CD8-positive, alpha-beta memory T cell (primary cell): ENCODE measurements at regions not wholly inside any gene's neighbourhood (a gene's known extent, or its start where the extent isn't known, plus 50 kb on each side); places are given as distances from the start of the nearest gene placed in this dataset.

ENCODE experiments used
- CTCF ChIA-PET: fragments of 350-600 bp; sonication (Branson Sonifier 250); formaldehyde crosslinking; loops from one replicate; lab custom pipeline; 2021; ENCODE audit warnings: antibody characterized with exemption; lab: Charles Lee
- POLR2A ChIA-PET: fragments of 350-600 bp; sonication (Branson Sonifier 250); formaldehyde crosslinking; loops from one replicate; lab custom pipeline; 2021; ENCODE audit warnings: antibody characterized with exemption; lab: Charles Lee
- DNase-seq, 5 donors: peaks; one replicate each; pipeline versions ENCODE4 v3.0.0 to v3.0.0-alpha.2; 2020 to 2022; ENCODE audit warnings: mixed read lengths in 1 of 5
- H3K27ac ChIP-seq: one replicate; pipeline ENCODE4 v1.7.0; 2013; ENCODE audit warnings: low read depth, mild to moderate bottlenecking, low read length, moderate library complexity
- H3K27me3 ChIP-seq: 2 replicates; pipeline ENCODE4 v1.7.0; 2013; ENCODE audit warnings: low read length, mild to moderate bottlenecking; ENCODE audit not compliant: insufficient read depth, poor library complexity, severe bottlenecking
- H3K36me3 ChIP-seq: 2 replicates; pipeline ENCODE4 v1.7.0; 2013; ENCODE audit warnings: mild to moderate bottlenecking, low read length, moderate library complexity; ENCODE audit not compliant: insufficient read depth
- H3K4me1 ChIP-seq: 2 replicates; pipeline ENCODE4 v1.7.0; 2013; ENCODE audit warnings: mild to moderate bottlenecking, low read length, moderate library complexity; ENCODE audit not compliant: insufficient read depth
- H3K4me3 ChIP-seq: 2 replicates; pipeline ENCODE4 v1.7.0; 2013; ENCODE audit warnings: mild to moderate bottlenecking, low read length
- H3K9me3 ChIP-seq: 2 replicates; pipeline ENCODE4 v1.7.0; 2013; ENCODE audit warnings: mild to moderate bottlenecking, low read length
- H3K27ac Mint-ChIP-seq, 8 donors: one replicate each; pipeline ENCODE4 v1.8.0; 2020 to 2021; ENCODE audit warnings: mixed read lengths in 8 of 8, mild to moderate bottlenecking in 6 of 8, inconsistent platforms in 3 of 8, moderate library complexity in 3 of 8
- H3K27me3 Mint-ChIP-seq, 2 donors: one replicate each; pipeline ENCODE4 v1.8.0; 2020 to 2021; ENCODE audit warnings: mixed read lengths in 2 of 2, mild to moderate bottlenecking in 1 of 2, moderate library complexity in 1 of 2
- H3K36me3 Mint-ChIP-seq, 3 donors: one replicate each; pipeline ENCODE4 v1.8.0; 2020 to 2021; ENCODE audit warnings: mixed read lengths in 3 of 3, inconsistent platforms in 1 of 3, mild to moderate bottlenecking in 1 of 3
- H3K4me1 Mint-ChIP-seq, 3 donors: one replicate each; pipeline ENCODE4 v1.8.0; 2020 to 2021; ENCODE audit warnings: mixed read lengths in 3 of 3, inconsistent platforms in 1 of 3, mild to moderate bottlenecking in 1 of 3
- H3K4me3 Mint-ChIP-seq, 7 donors: one replicate each; pipeline ENCODE4 v1.8.0; 2020 to 2021; ENCODE audit warnings: mixed read lengths in 7 of 7, mild to moderate bottlenecking in 6 of 7, moderate library complexity in 4 of 7, inconsistent platforms in 2 of 7
- H3K9me3 Mint-ChIP-seq, 5 donors: one replicate each; pipeline ENCODE4 v1.8.0; 2020 to 2022; ENCODE audit warnings: mixed read lengths in 5 of 5, mild to moderate bottlenecking in 3 of 5, moderate library complexity in 2 of 5, inconsistent platforms in 1 of 5

- no peaks in the 10 kb centered on the region for H3K9me3 ChIP-seq
- no peaks in the 10 kb centered on the region for H3K4me1 Mint-ChIP-seq
- H3K27ac ChIP-seq: no peak overlapping the region
- H3K27ac Mint-ChIP-seq: no peak overlapping the region
- no peak overlapping the region for H3K4me3 Mint-ChIP-seq
- no peaks in the 10 kb centered on the region for H3K9me3 Mint-ChIP-seq
- H3K4me3 ChIP-seq: no peak overlapping the region
- no peaks in the 10 kb centered on the region for H3K36me3 Mint-ChIP-seq
- no peak for DNase-seq
- H3K27me3 ChIP-seq: no peaks in the 10 kb centered on the region
- H3K36me3 ChIP-seq: no peaks in the 10 kb centered on the region
- POLR2A ChIA-PET: interaction anchor here (0.7 kb wide), 1 partner anchor 21 kb away, joined by 3 read pairs; no protein-coding TSS in a partner anchor
- H3K4me1 ChIP-seq: no peaks in the 10 kb centered on the region
- CTCF ChIA-PET: no interaction called here
- peaks cover 5 to 8% of the 10 kb centered on the region in 2 donors for H3K27me3 Mint-ChIP-seq
These were observed 67.9 kb upstream of the GALNT2 start for GRCh38 chr1:229999004-229999670.

GRCh38 chr1:230000493-230001184 is 66.4 kb upstream of the GALNT2 start:
- ChIA-PET POLR2A (no interaction called here), CTCF (interaction anchor here (0.8 kb wide), 1 partner anchor 13 kb away, joined by 3 read pairs; no protein-coding TSS in a partner anchor)
- H3K9me3 Mint-ChIP-seq: no peaks in the 10 kb centered on the region

GRCh38 chr1:230002164-230002803 is 64.8 kb upstream of the GALNT2 start:
- ChIA-PET CTCF (no interaction called here), POLR2A (no interaction called here)
- no peaks in the 10 kb centered on the region for H3K9me3 Mint-ChIP-seq
- Histone ChIP-seq H3K36me3 (no peaks in the 10 kb centered on the region), H3K27ac (no peak overlapping the region), H3K9me3 (no peaks in the 10 kb centered on the region), H3K4me1 (no peaks in the 10 kb centered on the region), H3K4me3 (no peak overlapping the region), H3K27me3 (no peaks in the 10 kb centered on the region)
- H3K27ac Mint-ChIP-seq: no peak overlapping the region
- no peaks in the 10 kb centered on the region for H3K36me3 Mint-ChIP-seq
- peaks cover 1 to 24% of the 10 kb centered on the region in 2 donors for H3K27me3 Mint-ChIP-seq
- no peak overlapping the region for H3K4me3 Mint-ChIP-seq
- no peak for DNase-seq
- no peaks in the 10 kb centered on the region for H3K4me1 Mint-ChIP-seq

More at GRCh38 chr1:230000493-230001184, 66.4 kb upstream of the GALNT2 start:
- Mint-ChIP-seq H3K36me3 (no peaks in the 10 kb centered on the region), H3K27ac (no peak overlapping the region), H3K4me1 (no peaks in the 10 kb centered on the region), H3K4me3 (no peak overlapping the region), H3K27me3 (peaks cover 1 to 13% of the 10 kb centered on the region in 2 donors)
- DNase-seq: no peak
- Histone ChIP-seq H3K9me3 (no peaks in the 10 kb centered on the region), H3K4me3 (no peak overlapping the region), H3K4me1 (no peaks in the 10 kb centered on the region), H3K36me3 (no peaks in the 10 kb centered on the region), H3K27me3 (no peaks in the 10 kb centered on the region), H3K27ac (no peak overlapping the region)

- no peak overlapping the region for H3K27ac Mint-ChIP-seq
- H3K4me3 Mint-ChIP-seq: no peak overlapping the region
- Histone ChIP-seq H3K4me3 (no peak overlapping the region), H3K9me3 (no peaks in the 10 kb centered on the region), H3K4me1 (no peaks in the 10 kb centered on the region), H3K36me3 (no peaks in the 10 kb centered on the region), H3K27ac (no peak overlapping the region), H3K27me3 (no peaks in the 10 kb centered on the region)
- peaks cover 1 to 31% of the 10 kb centered on the region in 2 donors for H3K27me3 Mint-ChIP-seq
- CTCF ChIA-PET: no interaction called here
- no peaks in the 10 kb centered on the region for H3K9me3 Mint-ChIP-seq
- no peaks in the 10 kb centered on the region for H3K4me1 Mint-ChIP-seq
- H3K36me3 Mint-ChIP-seq: no peaks in the 10 kb centered on the region
- no peak for DNase-seq
- POLR2A ChIA-PET: no interaction called here
These were observed 63.6 kb upstream of the GALNT2 start for GRCh38 chr1:230003409-230003808.

GRCh38 chr1:230005040-230005439 is 62.0 kb upstream of the GALNT2 start:
- Mint-ChIP-seq H3K9me3 (no peaks in the 10 kb centered on the region), H3K27me3 (peaks cover 5 to 31% of the 10 kb centered on the region in 2 donors), H3K27ac (no peak overlapping the region), H3K4me3 (no peak overlapping the region), H3K4me1 (no peaks in the 10 kb centered on the region), H3K36me3 (no peaks in the 10 kb centered on the region)
- H3K4me1 ChIP-seq: no peaks in the 10 kb centered on the region
- no peak overlapping the region for H3K27ac ChIP-seq
- ChIA-PET POLR2A (no interaction called here), CTCF (no interaction called here)
- no peaks in the 10 kb centered on the region for H3K27me3 ChIP-seq
- no peaks in the 10 kb centered on the region for H3K9me3 ChIP-seq
- no peak overlapping the region for H3K4me3 ChIP-seq
- no peak for DNase-seq
- no peaks in the 10 kb centered on the region for H3K36me3 ChIP-seq

- POLR2A ChIA-PET: no interaction called here
These were observed 58.3 kb upstream of the GALNT2 start for GRCh38 chr1:230008721-230009120.

GRCh38 chr1:230009611-230010313 is 57.3 kb upstream of the GALNT2 start:
- ChIA-PET POLR2A (no interaction called here), CTCF (no interaction called here)
- H3K27ac Mint-ChIP-seq: no peak overlapping the region
- H3K36me3 Mint-ChIP-seq: no peaks in the 10 kb centered on the region
- H3K9me3 ChIP-seq: no peaks in the 10 kb centered on the region
- H3K27me3 ChIP-seq: no peaks in the 10 kb centered on the region
- H3K36me3 ChIP-seq: no peaks in the 10 kb centered on the region
- DNase-seq: no peak
- no peak overlapping the region for H3K27ac ChIP-seq
- peaks cover 4 to 18% of the 10 kb centered on the region in 2 donors for H3K27me3 Mint-ChIP-seq
- no peak overlapping the region for H3K4me3 ChIP-seq
- H3K4me3 Mint-ChIP-seq: no peak overlapping the region
- no peaks in the 10 kb centered on the region for H3K4me1 ChIP-seq
- H3K9me3 Mint-ChIP-seq: no peaks in the 10 kb centered on the region
- H3K4me1 Mint-ChIP-seq: no peaks in the 10 kb centered on the region

More at GRCh38 chr1:230008721-230009120, 58.3 kb upstream of the GALNT2 start:
- no peak for DNase-seq
- Mint-ChIP-seq H3K4me3 (no peak overlapping the region), H3K27ac (no peak overlapping the region), H3K36me3 (no peaks in the 10 kb centered on the region), H3K4me1 (no peaks in the 10 kb centered on the region), H3K9me3 (no peaks in the 10 kb centered on the region), H3K27me3 (peaks cover 5 to 23% of the 10 kb centered on the region in 2 donors)
- CTCF ChIA-PET: no interaction called here
- Histone ChIP-seq H3K9me3 (no peaks in the 10 kb centered on the region), H3K36me3 (no peaks in the 10 kb centered on the region), H3K4me3 (no peak overlapping the region), H3K4me1 (no peaks in the 10 kb centered on the region), H3K27me3 (no peaks in the 10 kb centered on the region), H3K27ac (no peak overlapping the region)
